PFSK-1 (cell line): ENCODE measurements at regions not wholly inside any gene's neighbourhood (a gene's known extent, or its start where the extent isn't known, plus 50 kb on each side); places are given as distances from the start of the nearest gene placed in this dataset.

Source experiments
- FOXP2 ChIP-seq: optimal IDR thresholded peaks from 2 replicates; pipeline ENCODE3; 2011; ENCODE audit warnings: borderline replicate concordance, control low read depth, inconsistent platforms; ENCODE audit not compliant: insufficient read depth; ENCODE audit errors: extremely low read length, extremely low read depth
- POLR2AphosphoS5 ChIP-seq: IDR thresholded peaks from 2 replicates; pipeline ENCODE4 v1.6.1; 2012; ENCODE audit warnings: low read depth, mild to moderate bottlenecking, control low read depth, low read length, moderate library complexity
- SIN3A ChIP-seq: IDR thresholded peaks from 2 replicates; pipeline ENCODE4 v1.6.1; 2012; ENCODE audit warnings: mild to moderate bottlenecking, low read length, moderate library complexity, borderline replicate concordance; ENCODE audit not compliant: insufficient read depth
- TAF1 ChIP-seq: IDR thresholded peaks from 2 replicates; pipeline ENCODE4 v1.6.1; 2012; ENCODE audit warnings: low read length, control low read depth, borderline replicate concordance; ENCODE audit not compliant: insufficient read depth
- TF ChIP-seq, protein P1 (sequence below), 2 experiments: IDR thresholded peaks; 2 replicates each; pipeline versions ENCODE4 v1.6.1 to v1.8.0; 2011 to 2012; ENCODE audit warnings: low read depth in 2 of 2, low read length in 2 of 2, control low read depth in 1 of 2, inconsistent platforms in 1 of 2, mild to moderate bottlenecking in 1 of 2, moderate library complexity in 1 of 2; ENCODE audit not compliant: insufficient read depth in 1 of 2

DNA sequence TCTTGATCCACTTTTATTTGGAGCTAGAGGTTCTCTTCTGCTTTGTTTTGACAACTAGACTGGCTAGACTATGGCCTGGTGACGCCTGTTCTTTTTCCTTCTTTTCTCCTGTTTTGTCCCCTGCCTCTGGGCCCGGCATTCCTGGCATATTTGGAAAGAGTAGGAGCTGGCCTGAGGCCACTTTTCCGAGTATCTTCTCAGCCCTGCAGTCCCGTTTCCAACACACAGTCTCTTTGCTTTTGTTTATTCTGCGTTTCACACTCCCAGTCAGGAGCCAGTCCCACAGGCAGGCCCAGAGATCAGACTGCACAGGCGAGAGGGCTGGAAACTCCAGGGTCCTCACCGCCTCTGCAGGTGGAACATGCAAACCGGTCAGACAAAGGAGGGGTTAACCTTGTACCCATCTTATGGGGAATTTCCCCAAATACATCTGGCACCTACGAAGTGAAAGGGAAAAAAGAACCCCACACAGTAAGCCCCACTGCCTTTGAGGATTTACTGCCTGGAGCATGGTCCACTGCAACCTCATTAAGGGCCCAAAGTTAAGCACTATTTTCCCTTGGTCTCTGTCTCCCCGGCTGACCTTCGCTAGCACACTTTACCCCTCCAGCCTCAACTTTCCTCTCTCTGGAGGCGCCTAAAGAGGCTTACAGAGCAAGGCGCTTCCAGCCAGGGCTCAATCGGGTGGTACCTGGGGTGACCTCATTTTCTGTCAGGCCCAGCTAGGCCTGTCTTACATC is 141.1 kb downstream of the TOMM20 start:
- TF ChIP-seq POLR2AphosphoS5, result no peak
- TF ChIP-seq FOXP2, result no peak
- TF ChIP-seq, protein P1, sequence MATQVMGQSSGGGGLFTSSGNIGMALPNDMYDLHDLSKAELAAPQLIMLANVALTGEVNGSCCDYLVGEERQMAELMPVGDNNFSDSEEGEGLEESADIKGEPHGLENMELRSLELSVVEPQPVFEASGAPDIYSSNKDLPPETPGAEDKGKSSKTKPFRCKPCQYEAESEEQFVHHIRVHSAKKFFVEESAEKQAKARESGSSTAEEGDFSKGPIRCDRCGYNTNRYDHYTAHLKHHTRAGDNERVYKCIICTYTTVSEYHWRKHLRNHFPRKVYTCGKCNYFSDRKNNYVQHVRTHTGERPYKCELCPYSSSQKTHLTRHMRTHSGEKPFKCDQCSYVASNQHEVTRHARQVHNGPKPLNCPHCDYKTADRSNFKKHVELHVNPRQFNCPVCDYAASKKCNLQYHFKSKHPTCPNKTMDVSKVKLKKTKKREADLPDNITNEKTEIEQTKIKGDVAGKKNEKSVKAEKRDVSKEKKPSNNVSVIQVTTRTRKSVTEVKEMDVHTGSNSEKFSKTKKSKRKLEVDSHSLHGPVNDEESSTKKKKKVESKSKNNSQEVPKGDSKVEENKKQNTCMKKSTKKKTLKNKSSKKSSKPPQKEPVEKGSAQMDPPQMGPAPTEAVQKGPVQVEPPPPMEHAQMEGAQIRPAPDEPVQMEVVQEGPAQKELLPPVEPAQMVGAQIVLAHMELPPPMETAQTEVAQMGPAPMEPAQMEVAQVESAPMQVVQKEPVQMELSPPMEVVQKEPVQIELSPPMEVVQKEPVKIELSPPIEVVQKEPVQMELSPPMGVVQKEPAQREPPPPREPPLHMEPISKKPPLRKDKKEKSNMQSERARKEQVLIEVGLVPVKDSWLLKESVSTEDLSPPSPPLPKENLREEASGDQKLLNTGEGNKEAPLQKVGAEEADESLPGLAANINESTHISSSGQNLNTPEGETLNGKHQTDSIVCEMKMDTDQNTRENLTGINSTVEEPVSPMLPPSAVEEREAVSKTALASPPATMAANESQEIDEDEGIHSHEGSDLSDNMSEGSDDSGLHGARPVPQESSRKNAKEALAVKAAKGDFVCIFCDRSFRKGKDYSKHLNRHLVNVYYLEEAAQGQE (IDR thresholded peaks at IDR 0.05; ENCODE audit: insufficient read depth in 1 of 2, low read depth in 2 of 2, low read length in 2 of 2), result no peak
- TF ChIP-seq SIN3A, result no peak
- TF ChIP-seq TAF1, result no peak

DNA sequence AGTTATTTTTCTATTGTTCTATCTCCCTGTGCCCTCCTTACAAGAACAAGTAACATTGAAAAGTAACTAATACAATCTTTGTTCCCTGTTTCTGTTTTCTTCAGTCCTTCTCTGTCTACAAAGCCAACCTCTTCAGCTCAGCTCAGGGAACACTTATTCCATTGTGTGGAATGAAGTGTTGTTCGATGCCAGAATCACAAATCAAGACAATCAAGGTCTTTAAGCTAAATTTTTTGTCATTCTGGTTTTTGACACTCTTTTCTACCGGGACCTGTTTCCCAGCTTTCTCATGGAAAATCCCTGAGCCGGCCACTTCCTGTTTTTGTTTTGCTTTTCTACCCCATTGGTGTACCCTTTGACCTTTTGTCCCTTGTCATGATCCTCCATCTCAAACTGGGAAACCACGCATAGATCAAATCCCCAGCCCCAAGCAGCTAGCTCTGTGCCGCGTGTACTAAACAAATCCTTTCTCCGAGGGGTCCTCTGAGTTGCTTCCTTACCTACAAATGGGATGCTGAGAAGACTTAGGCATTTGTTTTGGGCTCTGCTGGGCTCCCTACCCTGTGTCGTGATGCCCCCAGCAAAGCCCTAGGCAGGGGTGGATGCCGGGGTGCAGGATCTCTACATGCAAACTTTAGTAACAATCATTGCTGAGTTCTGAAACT is 141.8 kb downstream of the TOMM20 start:
- TF ChIP-seq, protein P1 (IDR thresholded peaks at IDR 0.05; ENCODE audit: insufficient read depth in 1 of 2, low read depth in 2 of 2, low read length in 2 of 2), result no peak
- TF ChIP-seq TAF1, result no peak
- no peak for TF ChIP-seq FOXP2
- TF ChIP-seq POLR2AphosphoS5, result no peak
- no peak for TF ChIP-seq SIN3A

DNA sequence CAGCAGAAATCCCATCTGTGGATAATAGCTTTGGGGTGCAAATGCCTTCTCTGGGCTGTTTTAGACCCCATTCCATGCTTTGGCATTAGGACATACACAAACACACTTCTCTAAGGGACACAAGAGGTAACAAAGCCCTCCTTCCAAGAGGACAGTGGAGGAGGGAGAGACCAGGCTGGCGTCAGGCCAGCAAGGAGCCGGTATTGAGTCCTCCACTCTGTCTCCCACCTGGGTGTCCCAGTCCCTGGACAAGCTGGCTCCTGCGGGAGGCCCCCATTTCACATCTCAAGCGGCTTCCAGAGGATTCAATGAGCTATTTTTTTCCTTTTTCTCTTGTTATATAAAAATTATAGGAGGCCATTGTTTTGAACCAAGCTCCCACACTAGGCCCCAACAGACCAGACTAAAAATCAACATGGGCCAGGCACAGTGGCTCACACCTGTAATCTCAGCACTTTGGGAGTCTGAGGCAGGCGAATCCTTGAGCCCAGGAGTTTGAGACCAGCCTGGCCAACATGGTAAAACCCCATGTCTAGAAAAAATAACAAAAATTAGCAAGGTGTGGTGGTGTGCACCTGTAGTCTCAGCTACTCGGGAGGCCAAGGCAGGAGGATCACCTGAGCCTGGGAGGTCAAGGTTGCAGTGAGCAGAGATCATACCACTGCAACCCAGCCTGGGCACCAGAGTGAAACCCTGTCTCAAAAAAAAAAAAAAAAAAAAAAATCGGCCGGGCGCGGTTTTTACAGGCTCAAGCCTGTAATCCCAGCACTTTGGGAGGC is 142.9 kb downstream of the TOMM20 start:
- TF ChIP-seq SIN3A, result no peak
- TF ChIP-seq FOXP2, result no peak
- no peak for TF ChIP-seq POLR2AphosphoS5
- TF ChIP-seq, protein P1 (IDR thresholded peaks at IDR 0.05; ENCODE audit: insufficient read depth in 1 of 2, low read depth in 2 of 2, low read length in 2 of 2), result no peak
- no peak for TF ChIP-seq TAF1

DNA sequence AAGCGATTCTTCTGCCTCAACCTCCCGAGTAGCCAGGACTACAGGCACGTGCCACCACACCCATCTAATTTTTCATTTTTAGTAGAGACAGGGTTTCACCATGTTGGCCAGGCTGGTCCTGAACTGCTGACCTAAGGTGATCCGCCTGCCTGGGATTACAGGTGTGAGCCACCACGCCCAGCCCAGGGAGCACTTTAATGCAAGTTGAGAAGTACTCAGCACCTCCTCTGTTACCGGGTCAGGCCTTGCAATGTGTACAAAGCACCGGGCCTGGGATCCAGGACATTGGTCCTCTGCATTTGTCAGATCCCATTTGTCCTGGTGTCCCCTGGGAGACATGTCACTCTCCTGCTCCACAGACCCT is 143.6 kb downstream of the TOMM20 start:
- TF ChIP-seq POLR2AphosphoS5 (no peak), TAF1 (no peak), SIN3A (no peak), FOXP2 (no peak)
- TF ChIP-seq, protein P1 (IDR thresholded peaks at IDR 0.05; ENCODE audit: insufficient read depth in 1 of 2, low read depth in 2 of 2, low read length in 2 of 2), result no peak
